SH-SY5Y (cell line): ENCODE measurements at regions not wholly inside any gene's neighbourhood (a gene's known extent, or its start where the extent isn't known, plus 50 kb on each side); places are given as distances from the start of the nearest gene placed in this dataset.

Source experiments
- GATA2 ChIP-seq: IDR thresholded peaks from 2 replicates; pipeline ENCODE4 v1.6.1; 2011; ENCODE audit warnings: mild to moderate bottlenecking, low read depth, low read length
- GATA3 ChIP-seq: IDR thresholded peaks from 2 replicates; pipeline ENCODE4 v1.6.1; 2011; ENCODE audit warnings: low read depth, mild to moderate bottlenecking, low read length, moderate library complexity

GRCh38 chr2:51151490-51152140, 119.7 kb upstream of the NRXN1 start:
- TF ChIP-seq GATA3 (no peak), GATA2 (no peak)
